Activated naive CD4-positive, alpha-beta T cell treated with anti-CD3 and anti-CD28 coated beads for 36 hours (primary cell): ENCODE measurements at regions not wholly inside any gene's neighbourhood (a gene's known extent, or its start where the extent isn't known, plus 50 kb on each side); places are given as distances from the start of the nearest gene placed in this dataset.

Experiments used
- CTCF ChIA-PET: fragments of 350-600 bp; sonication (Branson Sonifier 250); formaldehyde crosslinking; loops from one replicate; lab custom pipeline; 2021; ENCODE audit warnings: antibody characterized with exemption; lab: Charles Lee
- DNase-seq: peaks from one replicate; pipeline ENCODE4 v3.0.0-alpha.2; 2020
- H3K27ac Mint-ChIP-seq: one replicate; pipeline ENCODE4 v1.8.0; 2021; ENCODE audit warnings: mild to moderate bottlenecking, mixed read lengths
- H3K27me3 Mint-ChIP-seq: one replicate; pipeline ENCODE4 v1.8.0; 2021; ENCODE audit warnings: low read depth, mixed read lengths
- H3K36me3 Mint-ChIP-seq: one replicate; pipeline ENCODE4 v1.8.0; 2021; ENCODE audit warnings: low read depth, mixed read lengths
- H3K4me1 Mint-ChIP-seq: one replicate; pipeline ENCODE4 v1.8.0; 2021; ENCODE audit warnings: low read depth, mixed read lengths
- H3K4me3 Mint-ChIP-seq: one replicate; pipeline ENCODE4 v1.8.0; 2021; ENCODE audit warnings: mild to moderate bottlenecking, moderate library complexity, mixed read lengths
- H3K9me3 Mint-ChIP-seq: one replicate; pipeline ENCODE4 v1.8.0; 2021; ENCODE audit warnings: mixed read lengths
- intact Hi-C: fragments of 100-400 bp; cut with micrococcal nuclease; formaldehyde crosslinking; loops from one replicate; pipeline ENCODE4 v1.15.1; 2023

- Mint-ChIP-seq H3K9me3 (no peaks in the 10 kb centered on the region), H3K4me3 (no peak overlapping the region), H3K27ac (no peak overlapping the region), H3K27me3 (peaks cover 8% of the 10 kb centered on the region), H3K4me1 (no peaks in the 10 kb centered on the region), H3K36me3 (no peaks in the 10 kb centered on the region)
- CTCF ChIA-PET = no interaction called here
- intact Hi-C loops = no loop called here
- DNase-seq = no peak
These were observed 66.7 kb upstream of the SALL4 start for GRCh38 chr20:51869002-51869401.

- intact Hi-C loops = no loop called here
- H3K4me3 Mint-ChIP-seq = no peak overlapping the region
- CTCF ChIA-PET = interaction anchor here (0.6 kb wide), 1 partner anchor 9 kb away, joined by 4 read pairs; no protein-coding TSS in a partner anchor
- H3K4me1 Mint-ChIP-seq = no peaks in the 10 kb centered on the region
- H3K27me3 Mint-ChIP-seq = peaks cover 13% of the 10 kb centered on the region
- H3K9me3 Mint-ChIP-seq = no peaks in the 10 kb centered on the region
- H3K36me3 Mint-ChIP-seq = no peaks in the 10 kb centered on the region
- no peak for DNase-seq
- no peak overlapping the region for H3K27ac Mint-ChIP-seq
These were observed 64.9 kb upstream of the SALL4 start for GRCh38 chr20:51867251-51867650.

- H3K4me3 Mint-ChIP-seq = no peak overlapping the region
- H3K27me3 Mint-ChIP-seq = peaks cover 13% of the 10 kb centered on the region
- no peaks in the 10 kb centered on the region for H3K4me1 Mint-ChIP-seq
- intact Hi-C loops = no loop called here
- no peak for DNase-seq
- CTCF ChIA-PET = no interaction called here
- no peaks in the 10 kb centered on the region for H3K9me3 Mint-ChIP-seq
- H3K36me3 Mint-ChIP-seq = no peaks in the 10 kb centered on the region
- H3K27ac Mint-ChIP-seq = no peak overlapping the region
These were observed 62.6 kb upstream of the SALL4 start for GRCh38 chr20:51864967-51865366.

- CTCF ChIA-PET = no interaction called here
These were observed 60.5 kb upstream of the SALL4 start for GRCh38 chr20:51862796-51863195.

GRCh38 chr20:51861726-51862466 lies 59.6 kb upstream of the SALL4 start:
- no peaks in the 10 kb centered on the region for H3K9me3 Mint-ChIP-seq
- intact Hi-C loops = no loop called here
- no peak overlapping the region for H3K4me3 Mint-ChIP-seq
- CTCF ChIA-PET = no interaction called here
- no peak overlapping the region for H3K27ac Mint-ChIP-seq
- peaks cover 16% of the 10 kb centered on the region for H3K27me3 Mint-ChIP-seq
- DNase-seq = no peak
- no peaks in the 10 kb centered on the region for H3K36me3 Mint-ChIP-seq
- H3K4me1 Mint-ChIP-seq = no peaks in the 10 kb centered on the region

More at GRCh38 chr20:51862796-51863195, 60.5 kb upstream of the SALL4 start:
- Mint-ChIP-seq H3K36me3 (no peaks in the 10 kb centered on the region), H3K27me3 (peaks cover 16% of the 10 kb centered on the region), H3K9me3 (no peaks in the 10 kb centered on the region), H3K27ac (no peak overlapping the region), H3K4me1 (no peaks in the 10 kb centered on the region), H3K4me3 (no peak overlapping the region)
- no peak for DNase-seq
- intact Hi-C loops = no loop called here

- peaks cover 12% of the 10 kb centered on the region for H3K27me3 Mint-ChIP-seq
- no peaks in the 10 kb centered on the region for H3K9me3 Mint-ChIP-seq
- no peak overlapping the region for H3K4me3 Mint-ChIP-seq
- no peaks in the 10 kb centered on the region for H3K36me3 Mint-ChIP-seq
- no peak for DNase-seq
- H3K4me1 Mint-ChIP-seq = no peaks in the 10 kb centered on the region
- no peak overlapping the region for H3K27ac Mint-ChIP-seq
- CTCF ChIA-PET = no interaction called here
- intact Hi-C loops = no loop called here
These were observed 58.0 kb upstream of the SALL4 start for GRCh38 chr20:51860111-51860882.

GRCh38 chr20:51856432-51856831 lies 54.1 kb upstream of the SALL4 start:
- H3K27ac Mint-ChIP-seq = no peak overlapping the region
- no peaks in the 10 kb centered on the region for H3K36me3 Mint-ChIP-seq
- no peak for DNase-seq
- H3K4me1 Mint-ChIP-seq = no peaks in the 10 kb centered on the region
- CTCF ChIA-PET = no interaction called here
- intact Hi-C loops = no loop called here
- peaks cover 4% of the 10 kb centered on the region for H3K27me3 Mint-ChIP-seq
- no peaks in the 10 kb centered on the region for H3K9me3 Mint-ChIP-seq
- no peak overlapping the region for H3K4me3 Mint-ChIP-seq

GRCh38 chr20:51854921-51855320 lies 52.6 kb upstream of the SALL4 start:
- no peaks in the 10 kb centered on the region for H3K36me3 Mint-ChIP-seq
- intact Hi-C loops = no loop called here
- DNase-seq = no peak
- H3K4me1 Mint-ChIP-seq = no peaks in the 10 kb centered on the region
- no peak overlapping the region for H3K4me3 Mint-ChIP-seq
- H3K9me3 Mint-ChIP-seq = no peaks in the 10 kb centered on the region
- CTCF ChIA-PET = no interaction called here
- H3K27me3 Mint-ChIP-seq = peaks cover 2% of the 10 kb centered on the region
- no peak overlapping the region for H3K27ac Mint-ChIP-seq
